K562 (cell line): ENCODE measurements at regions not wholly inside any gene's neighbourhood (a gene's known extent, or its start where the extent isn't known, plus 50 kb on each side); places are given as distances from the start of the nearest gene placed in this dataset.

Source experiments
- ATAC-seq: fragments of 200-7000 bp; cut with Tn5 transposase; 3 replicates; pipeline ENCODE4 v1.9.1; 2020; ENCODE audit warnings: moderate library complexity
- BruUV-seq: library from RNA; stranded (reverse); fragments of 400-500 nt; replicated peaks from 2 replicates; lab custom pipeline; 2021; lab: Mats Ljungman, UMichigan
- CTCF ChIA-PET: fragments of 300-600 bp; formaldehyde crosslinking; extraction: SDS; loops from one replicate; lab custom pipeline; 2021; ENCODE audit warnings: low intra/inter-chr PET ratio; lab: Yijun Ruan, JAX
- POLR2A ChIA-PET: fragments of 300-600, 350-650 bp; sonication (Branson Sonifier 250); formaldehyde crosslinking; extraction: SDS; loops from one replicate; lab custom pipeline; 2021; ENCODE audit warnings: antibody characterized with exemption, inconsistent platforms; lab: Yijun Ruan, JAX
- DNase-seq, 4 experiments: peaks; one replicate each; pipeline versions ENCODE4 v3.0.0 to v3.0.0-alpha.2; 2011 to 2018; ENCODE audit warnings: low spot score in 3 of 4, mixed read lengths in 3 of 4; ENCODE audit errors: extremely low read depth in 1 of 4
- FAIRE-seq: peaks from 2 replicates; lab custom pipeline; 2011; peaks lifted over from hg19 to GRCh38; lab: Jason Lieb, UNC
- H2AFZ ChIP-seq: 2 replicates; pipeline ENCODE4 v1.6.0; 2011; ENCODE audit warnings: low read depth, low read length, control low read depth, inconsistent platforms
- H3K27ac ChIP-seq: fragments of 200-600 bp; 3 replicates; pipeline ENCODE4 v1.8.0; 2011; ENCODE audit warnings: low read depth, mild to moderate bottlenecking, control low read depth, inconsistent platforms, low read length, moderate library complexity, mixed read lengths; ENCODE audit errors: extremely low read depth
- H3K27me3 ChIP-seq, 2 experiments: fragments of 300-600 bp in 1 of 2; 2 replicates in 1 of 2; 3 replicates in 1 of 2; pipeline versions ENCODE4 v1.6.0 to v1.8.0; 2011; ENCODE audit warnings: inconsistent platforms in 2 of 2, low read length in 2 of 2, mild to moderate bottlenecking in 1 of 2, mixed read lengths in 1 of 2, moderate library complexity in 1 of 2; ENCODE audit not compliant: control insufficient read depth in 2 of 2, insufficient read depth in 2 of 2
- H3K36me3 ChIP-seq: fragments of 300-600 bp; 3 replicates; pipeline ENCODE4 v1.8.0; 2011; ENCODE audit warnings: mild to moderate bottlenecking, low read length, inconsistent platforms; ENCODE audit not compliant: control insufficient read depth, insufficient read depth
- H3K4me1 ChIP-seq, 2 experiments: fragments of 200-600 bp in 1 of 2; replicated peaks in 1 of 2; 2 replicates in 1 of 2; 3 replicates in 1 of 2; pipeline versions ENCODE4 v1.5.1 to v1.8.0; 2011; ENCODE audit warnings: inconsistent platforms in 2 of 2, low read length in 2 of 2, mild to moderate bottlenecking in 1 of 2, mixed read lengths in 1 of 2, moderate library complexity in 1 of 2; ENCODE audit not compliant: control insufficient read depth in 2 of 2, insufficient read depth in 2 of 2
- H3K4me2 ChIP-seq: 2 replicates; pipeline ENCODE4 v1.6.1; 2011; ENCODE audit warnings: low read length, control low read depth, inconsistent platforms, mixed read lengths; ENCODE audit not compliant: insufficient read depth
- H3K4me3 ChIP-seq: fragments of 200-600 bp; sonication (generic), shearing (Covaris generic); 2 replicates; pipeline ENCODE4 v1.5.1; 2016; ENCODE audit warnings: control low read depth, inconsistent platforms
- H3K79me2 ChIP-seq: fragments of 200-600 bp; 3 replicates; pipeline ENCODE4 v1.8.0; 2011; ENCODE audit warnings: low read length, inconsistent platforms; ENCODE audit not compliant: control insufficient read depth, insufficient read depth
- H3K9ac ChIP-seq, 2 experiments: 2 replicates each; pipeline versions ENCODE4 v1.6.0 to v1.6.1; 2011; ENCODE audit warnings: low read depth in 2 of 2, low read length in 2 of 2, control low read depth in 1 of 2, inconsistent platforms in 1 of 2, mild to moderate bottlenecking in 1 of 2, mixed read lengths in 1 of 2; ENCODE audit not compliant: insufficient read depth in 1 of 2
- H3K9me1 ChIP-seq: one replicate; pipeline ENCODE4 v1.6.0; 2011; ENCODE audit warnings: inconsistent platforms, mild to moderate bottlenecking, low read length, moderate library complexity; ENCODE audit not compliant: control insufficient read depth, insufficient read depth
- H3K9me3 ChIP-seq: replicated peaks from 2 replicates; pipeline ENCODE4 v1.5.1; 2011; ENCODE audit warnings: low read depth, low read length, inconsistent platforms; ENCODE audit not compliant: control insufficient read depth, insufficient read depth
- H4K20me1 ChIP-seq: replicated peaks from 2 replicates; pipeline ENCODE4 v1.6.1; 2011; ENCODE audit warnings: low read length, inconsistent platforms, mixed read lengths; ENCODE audit not compliant: control insufficient read depth, insufficient read depth
- CBFA2T2 ChIP-seq: fragments of 450-650 bp; conservative IDR thresholded peaks from 2 replicates; pipeline ENCODE4 v1.6.1; 2017; ENCODE audit warnings: mild to moderate bottlenecking
- CBFB ChIP-seq: sonication (generic); formaldehyde crosslinking; IDR thresholded peaks from 2 replicates; pipeline ENCODE4 v1.4.0; 2020; ENCODE audit warnings: mild to moderate bottlenecking, missing genetic modification reagents
- FOXA1 ChIP-seq: fragments of 450-650 bp; IDR thresholded peaks from 2 replicates; pipeline ENCODE4 v1.6.1; 2016; ENCODE audit warnings: mild to moderate bottlenecking, borderline replicate concordance
- HOXB6 ChIP-seq: fragments of 250-450 bp; sonication (Bioruptor Pico); IDR thresholded peaks from 2 replicates; pipeline ENCODE4 v1.5.1; 2022; ENCODE audit warnings: mild to moderate bottlenecking, borderline replicate concordance
- MIER1 ChIP-seq: fragments of 450-650 bp; IDR thresholded peaks from 2 replicates; pipeline ENCODE4 v1.6.1; 2016; ENCODE audit warnings: antibody characterized with exemption, mild to moderate bottlenecking, low read depth
- NFRKB ChIP-seq: fragments of 450-650 bp; IDR thresholded peaks from 2 replicates; pipeline ENCODE4 v1.6.1; 2016; ENCODE audit warnings: low read depth
- POLR3G ChIP-seq: IDR thresholded peaks from 2 replicates; pipeline ENCODE4 v1.6.1; 2011; ENCODE audit not compliant: insufficient read length, insufficient replicate concordance; ENCODE audit errors: extremely low read depth
- SRSF1 ChIP-seq: fragments of 200-400 bp; formaldehyde crosslinking; IDR thresholded peaks from 2 replicates; pipeline ENCODE4 v1.6.1; 2017; ENCODE audit warnings: mild to moderate bottlenecking, low read depth, low read length, moderate library complexity
- ZNF140 ChIP-seq: fragments of 250-450 bp; sonication (Bioruptor Pico); IDR thresholded peaks from 2 replicates; pipeline ENCODE4 v1.8.0; 2021; ENCODE audit warnings: moderate library complexity, mild to moderate bottlenecking, inconsistent platforms
- ZNF699 ChIP-seq: fragments of 250-450 bp; sonication (Bioruptor Pico); IDR thresholded peaks from 2 replicates; pipeline ENCODE4 v1.8.0; 2021; ENCODE audit warnings: mild to moderate bottlenecking, moderate library complexity; ENCODE audit not compliant: insufficient replicate concordance
- WGBS: fragments of 100-300 bp; shearing (Covaris generic); methylation state at CpG from one replicate; pipeline ENCODE4 v1.1.6; 2016; ENCODE audit warnings: low coverage, mixed read lengths; ENCODE audit not compliant: insufficient coverage; ENCODE audit errors: missing lambda C conversion rate; 5-methylcytosine and 5-hydroxymethylcytosine counted together
- in situ Hi-C: fragments of 300-500 bp; cut with MboI; formaldehyde crosslinking; loops from 4 replicates; pipeline ENCODE4 v1.15.0; 2018; ENCODE audit warnings: inconsistent platforms, mixed read lengths
- intact Hi-C: fragments of 100-400 bp; cut with micrococcal nuclease; formaldehyde crosslinking; loops from 2 replicates; pipeline ENCODE4 v1.14.2; 2022
- TF ChIP-seq, protein P1 (sequence below): fragments of 250-450 bp; sonication (Bioruptor Pico); IDR thresholded peaks from 2 replicates; pipeline ENCODE4 v1.5.0; 2021
- TF ChIP-seq, protein P2 (sequence below): fragments of 450-650 bp; IDR thresholded peaks from 2 replicates; pipeline ENCODE4 v1.6.1; 2016
- TF ChIP-seq, protein P3 (sequence below): fragments of 250-450 bp; sonication (Bioruptor Pico); IDR thresholded peaks from 2 replicates; pipeline ENCODE4 v1.5.1; 2021; ENCODE audit warnings: mild to moderate bottlenecking
- TF ChIP-seq, protein P4 (sequence below): fragments of 450-650 bp; IDR thresholded peaks from one replicate; pipeline ENCODE4 v1.6.1; 2018; ENCODE audit warnings: mild to moderate bottlenecking, moderate library complexity; ENCODE audit not compliant: partially characterized antibody

DNA sequence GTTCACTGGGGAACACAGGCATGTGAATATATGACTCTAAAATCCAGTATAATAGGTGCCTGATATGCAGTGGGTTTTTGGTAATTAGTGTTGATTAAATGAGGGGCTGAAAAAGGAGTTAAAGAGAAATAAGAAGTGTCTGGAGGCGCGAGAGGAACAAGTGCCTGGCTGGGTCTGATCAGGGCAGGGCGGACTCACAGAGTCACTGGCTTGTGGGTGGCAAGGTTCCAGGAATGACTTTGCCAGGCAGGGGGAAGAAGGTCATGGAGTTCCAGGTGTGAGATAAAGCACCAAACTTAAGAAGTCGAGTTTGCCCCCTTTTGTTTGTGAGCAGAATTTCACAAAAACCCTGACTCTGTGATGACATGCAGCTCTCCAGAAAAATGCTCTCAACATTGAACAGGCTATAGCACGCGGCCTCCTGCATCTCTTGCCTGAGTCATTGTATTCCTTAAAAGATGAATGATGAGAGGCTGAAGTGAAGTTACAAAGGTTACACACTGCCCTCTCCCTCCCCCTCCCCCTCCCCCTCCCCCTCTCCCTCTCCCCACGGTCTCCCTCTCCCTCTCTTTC, 63.0 kb upstream of the LMCD1 start:
- DNase-seq (no peak), ATAC-seq (no peak)
- 8% methylated on average over 6 of the region's 7 CpGs for WGBS
- Histone ChIP-seq H3K36me3 (no peaks in the 10 kb centered on the region), H3K79me2 (no peaks in the 10 kb centered on the region), H3K9ac (no peak overlapping the region), H3K9me3 (no peaks in the 10 kb centered on the region), H3K4me3 (no peak overlapping the region), H3K9me1 (no peaks in the 10 kb centered on the region), H3K27me3 (0 out of 5 replicates have a peak, but pooled peaks cover 0 to 4% of the 10 kb centered on the region in 2 experiments), H4K20me1 (no peaks in the 10 kb centered on the region)
- no TSS peak for BruUV-seq
- POLR2A ChIA-PET = no interaction called here
- in situ Hi-C loops (no loop called here), intact Hi-C loops (no loop called here)
- TF ChIP-seq, protein P1, sequence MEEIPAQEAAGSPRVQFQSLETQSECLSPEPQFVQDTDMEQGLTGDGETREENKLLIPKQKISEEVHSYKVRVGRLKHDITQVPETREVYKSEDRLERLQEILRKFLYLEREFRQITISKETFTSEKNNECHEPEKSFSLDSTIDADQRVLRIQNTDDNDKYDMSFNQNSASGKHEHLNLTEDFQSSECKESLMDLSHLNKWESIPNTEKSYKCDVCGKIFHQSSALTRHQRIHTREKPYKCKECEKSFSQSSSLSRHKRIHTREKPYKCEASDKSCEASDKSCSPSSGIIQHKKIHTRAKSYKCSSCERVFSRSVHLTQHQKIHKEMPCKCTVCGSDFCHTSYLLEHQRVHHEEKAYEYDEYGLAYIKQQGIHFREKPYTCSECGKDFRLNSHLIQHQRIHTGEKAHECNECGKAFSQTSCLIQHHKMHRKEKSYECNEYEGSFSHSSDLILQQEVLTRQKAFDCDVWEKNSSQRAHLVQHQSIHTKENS (CRISPR knock-in tag) = no peak
- TF ChIP-seq MIER1 (no peak), POLR3G (no peak), NFRKB (no peak), FOXA1 (no peak), ZNF140 (CRISPR knock-in tag) (no peak), HOXB6 (CRISPR knock-in tag) (no peak), CBFB (CRISPR knock-in tag) (no peak), ZNF699 (CRISPR knock-in tag) (no peak), CBFA2T2 (no peak), SRSF1 (no peak)
- TF ChIP-seq, protein P2, sequence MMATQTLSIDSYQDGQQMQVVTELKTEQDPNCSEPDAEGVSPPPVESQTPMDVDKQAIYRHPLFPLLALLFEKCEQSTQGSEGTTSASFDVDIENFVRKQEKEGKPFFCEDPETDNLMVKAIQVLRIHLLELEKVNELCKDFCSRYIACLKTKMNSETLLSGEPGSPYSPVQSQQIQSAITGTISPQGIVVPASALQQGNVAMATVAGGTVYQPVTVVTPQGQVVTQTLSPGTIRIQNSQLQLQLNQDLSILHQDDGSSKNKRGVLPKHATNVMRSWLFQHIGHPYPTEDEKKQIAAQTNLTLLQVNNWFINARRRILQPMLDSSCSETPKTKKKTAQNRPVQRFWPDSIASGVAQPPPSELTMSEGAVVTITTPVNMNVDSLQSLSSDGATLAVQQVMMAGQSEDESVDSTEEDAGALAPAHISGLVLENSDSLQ = no peak
- TF ChIP-seq, protein P3, sequence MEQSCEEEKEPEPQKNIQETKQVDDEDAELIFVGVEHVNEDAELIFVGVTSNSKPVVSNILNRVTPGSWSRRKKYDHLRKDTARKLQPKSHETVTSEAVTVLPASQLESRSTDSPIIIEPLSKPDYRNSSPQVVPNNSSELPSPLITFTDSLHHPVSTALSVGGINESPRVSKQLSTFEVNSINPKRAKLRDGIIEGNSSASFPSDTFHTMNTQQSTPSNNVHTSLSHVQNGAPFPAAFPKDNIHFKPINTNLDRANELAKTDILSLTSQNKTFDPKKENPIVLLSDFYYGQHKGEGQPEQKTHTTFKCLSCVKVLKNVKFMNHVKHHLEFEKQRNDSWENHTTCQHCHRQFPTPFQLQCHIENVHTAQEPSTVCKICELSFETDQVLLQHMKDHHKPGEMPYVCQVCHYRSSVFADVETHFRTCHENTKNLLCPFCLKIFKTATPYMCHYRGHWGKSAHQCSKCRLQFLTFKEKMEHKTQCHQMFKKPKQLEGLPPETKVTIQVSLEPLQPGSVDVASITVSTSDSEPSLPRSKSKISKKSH (CRISPR knock-in tag) = no peak
- TF ChIP-seq, protein P4, sequence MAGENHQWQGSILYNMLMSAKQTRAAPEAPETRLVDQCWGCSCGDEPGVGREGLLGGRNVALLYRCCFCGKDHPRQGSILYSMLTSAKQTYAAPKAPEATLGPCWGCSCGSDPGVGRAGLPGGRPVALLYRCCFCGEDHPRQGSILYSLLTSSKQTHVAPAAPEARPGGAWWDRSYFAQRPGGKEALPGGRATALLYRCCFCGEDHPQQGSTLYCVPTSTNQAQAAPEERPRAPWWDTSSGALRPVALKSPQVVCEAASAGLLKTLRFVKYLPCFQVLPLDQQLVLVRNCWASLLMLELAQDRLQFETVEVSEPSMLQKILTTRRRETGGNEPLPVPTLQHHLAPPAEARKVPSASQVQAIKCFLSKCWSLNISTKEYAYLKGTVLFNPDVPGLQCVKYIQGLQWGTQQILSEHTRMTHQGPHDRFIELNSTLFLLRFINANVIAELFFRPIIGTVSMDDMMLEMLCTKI = no peak
- TF ChIP-seq, all 486 proteins: peak for 0
- CTCF ChIA-PET = no interaction called here
- FAIRE-seq = no peak
- Histone ChIP-seq H3K27ac (no peak overlapping the region), H3K4me1 (no peaks in the 10 kb centered on the region), H2AFZ (no peak overlapping the region), H3K4me2 (no peak overlapping the region)
